Stimulated activated CD4-positive, alpha-beta T cell treated with anti-CD3 and anti-CD28 coated beads, TNF-alpha, amount 100 ng/mL, for 1 hour (primary cell): ENCODE measurements at regions not wholly inside any gene's neighbourhood (a gene's known extent, or its start where the extent isn't known, plus 50 kb on each side); places are given as distances from the start of the nearest gene placed in this dataset.

Source experiments
- DNase-seq, 3 donors: peaks; one replicate each; pipeline ENCODE4 v3.0.0-alpha.2; 2020; ENCODE audit warnings: low read depth in 3 of 3, low spot score in 1 of 3

- DNase-seq, result no peak
These were observed 223.0 kb downstream of the SLC6A15 start for GRCh38 chr12:84689638-84690037.

- no peak for DNase-seq
These were observed 227.2 kb downstream of the SLC6A15 start for GRCh38 chr12:84685379-84685778.

- no peak for DNase-seq
These were observed 235.8 kb downstream of the SLC6A15 start for GRCh38 chr12:84676787-84677186.

GRCh38 chr12:84661786-84662185, 250.8 kb downstream of the SLC6A15 start:
- DNase-seq, result no peak

DNA sequence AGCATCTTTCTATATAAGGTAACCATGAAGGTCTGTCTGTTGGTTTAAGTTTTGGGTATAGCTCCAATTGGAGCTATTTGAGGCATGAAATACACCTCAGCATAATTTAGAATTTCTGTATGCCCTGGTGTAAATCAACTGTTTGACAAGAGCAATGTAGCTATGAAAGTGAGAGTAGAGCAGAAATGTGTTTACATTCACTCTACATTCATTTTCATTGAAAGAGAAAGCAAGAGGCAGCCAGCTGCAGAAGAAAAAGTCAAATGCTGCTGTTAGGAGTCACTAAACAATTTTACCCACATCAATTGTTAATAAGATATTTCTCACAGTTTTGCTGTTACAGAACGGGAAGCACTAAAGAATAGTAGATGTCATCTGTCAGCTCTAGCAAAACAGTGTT, 252.5 kb downstream of the SLC6A15 start:
- no peak for DNase-seq

GRCh38 chr12:84658877-84659276, 253.7 kb downstream of the SLC6A15 start:
- no peak for DNase-seq

GRCh38 chr12:84656705-84657104, 255.9 kb downstream of the SLC6A15 start:
- DNase-seq, result no peak

DNA sequence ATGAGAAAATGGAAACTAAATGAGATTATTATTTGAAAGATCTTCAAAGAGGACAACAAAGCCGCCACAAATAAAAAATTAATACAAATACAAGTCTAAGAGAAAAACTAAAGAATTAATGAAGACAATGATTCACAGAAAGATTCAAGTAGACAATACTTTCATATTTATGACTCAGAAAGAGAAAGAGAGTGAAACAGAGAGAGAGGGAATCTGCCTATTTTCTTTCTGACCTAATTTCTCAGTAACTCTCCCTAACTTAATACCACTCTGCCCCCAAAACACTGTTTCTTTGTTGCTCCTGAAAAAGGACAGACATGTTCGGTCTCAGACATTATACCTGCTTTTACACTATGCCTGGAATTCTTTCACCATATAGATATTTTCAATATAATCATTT, 259.1 kb downstream of the SLC6A15 start:
- DNase-seq, result no peak

DNA sequence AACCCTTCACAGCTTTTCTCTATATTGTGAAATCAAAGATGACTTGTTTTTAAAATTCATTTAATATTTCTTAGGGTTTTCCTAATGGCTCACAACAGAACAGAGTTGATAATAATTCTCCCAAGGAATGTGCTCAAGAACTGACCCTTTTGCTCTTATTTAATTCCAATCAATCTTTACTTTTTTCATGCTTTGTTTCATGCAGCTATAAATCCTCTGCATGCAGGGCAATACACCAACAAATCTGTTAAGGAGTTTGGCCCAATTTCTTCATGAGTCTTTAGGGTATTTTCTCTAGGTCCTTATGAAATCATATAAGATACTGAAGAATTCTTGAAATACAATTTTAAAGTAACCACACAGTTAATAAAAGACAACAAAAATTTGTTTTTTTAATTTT, 264.2 kb downstream of the SLC6A15 start:
- no peak for DNase-seq

DNA sequence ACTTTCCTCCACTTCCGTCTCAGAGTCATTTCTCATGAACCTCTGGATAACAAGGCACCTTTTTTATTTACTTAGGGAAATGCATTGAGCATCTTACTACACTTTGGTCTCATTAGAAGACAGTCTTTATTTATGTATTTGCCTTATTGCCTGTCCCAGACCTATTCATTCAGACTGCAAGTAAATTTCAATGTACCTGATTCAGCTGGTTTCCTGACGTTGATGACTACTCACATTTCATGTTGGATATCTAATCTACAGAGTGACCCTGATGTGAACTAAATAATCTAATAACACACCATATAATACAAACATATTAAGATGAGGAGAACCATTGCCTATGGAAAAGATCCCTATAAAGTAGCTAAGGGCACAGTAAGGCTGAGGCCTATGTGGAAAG, 267.7 kb downstream of the SLC6A15 start:
- DNase-seq, result no peak

GRCh38 chr12:84643993-84644392, 268.6 kb downstream of the SLC6A15 start:
- no peak for DNase-seq

GRCh38 chr12:84641940-84642545, 270.6 kb downstream of the SLC6A15 start:
- DNase-seq, result no peak

GRCh38 chr12:84638811-84639368, 273.7 kb downstream of the SLC6A15 start:
- DNase-seq, result no peak

- no peak for DNase-seq
These were observed 274.7 kb downstream of the SLC6A15 start for GRCh38 chr12:84637926-84638325.

DNA sequence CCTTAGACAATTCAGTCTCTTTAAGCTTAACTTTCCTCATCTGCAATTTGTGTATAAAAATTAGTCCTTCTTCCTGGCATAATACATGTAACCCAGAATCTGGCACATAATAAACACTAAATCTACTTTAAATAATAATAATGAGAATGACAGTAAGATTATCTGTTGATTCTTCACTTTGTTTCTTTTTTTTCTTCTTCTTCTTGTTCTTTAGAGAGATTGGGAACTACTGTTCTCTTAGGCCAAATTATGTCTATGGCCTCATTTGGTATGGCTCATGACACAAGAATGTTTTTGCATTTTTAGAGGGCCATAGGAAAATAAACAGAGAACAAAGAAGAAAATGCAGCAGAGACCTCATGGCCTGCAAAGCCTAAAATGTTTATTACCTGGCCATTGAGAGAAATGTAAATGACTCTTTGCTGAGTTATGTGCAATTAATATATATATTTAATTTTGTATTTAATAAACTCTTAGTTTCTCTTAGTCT, 275.8 kb downstream of the SLC6A15 start:
- DNase-seq, result no peak

DNA sequence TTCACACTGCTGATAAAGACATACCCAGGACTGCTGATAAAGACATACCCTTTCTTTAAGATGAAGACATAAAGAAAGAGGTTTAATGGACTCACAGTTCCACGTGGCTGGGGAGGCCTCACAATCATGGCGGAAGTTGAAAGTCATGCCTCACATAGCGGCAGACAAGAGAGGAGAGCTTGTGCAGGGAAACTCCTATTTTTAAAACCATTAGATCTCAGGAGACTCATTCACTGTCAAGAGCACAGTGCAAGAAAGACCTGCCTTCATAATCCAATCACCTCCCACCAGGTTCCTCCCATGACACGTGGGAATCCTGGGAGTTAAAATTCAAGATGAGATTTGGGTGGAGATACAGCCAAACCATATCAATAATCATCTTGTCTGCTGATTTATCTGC, 278.1 kb downstream of the SLC6A15 start:
- no peak for DNase-seq

DNA sequence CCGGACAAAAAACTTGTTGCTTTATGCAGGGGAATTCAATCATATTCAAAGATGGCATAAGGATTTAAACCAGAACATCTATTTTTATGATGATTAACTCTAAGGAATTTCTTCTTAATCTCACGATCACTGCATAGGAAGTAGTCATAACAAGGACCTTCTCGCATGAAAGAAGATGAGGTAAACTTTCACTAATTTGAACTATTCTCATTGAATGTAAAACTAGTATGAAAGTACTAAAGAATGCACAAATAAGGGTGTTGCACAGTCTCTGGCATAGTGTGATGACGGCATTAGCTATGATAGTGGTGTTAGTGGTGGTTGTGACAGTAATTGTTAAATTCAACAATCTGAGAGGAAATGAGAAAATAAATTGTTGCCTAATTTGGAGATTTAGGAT, 280.0 kb downstream of the SLC6A15 start:
- no peak for DNase-seq

GRCh38 chr12:84631020-84631419, 281.6 kb downstream of the SLC6A15 start:
- DNase-seq, result no peak

GRCh38 chr12:84627593-84627992, 285.0 kb downstream of the SLC6A15 start:
- no peak for DNase-seq

GRCh38 chr12:84624601-84625000, 288.0 kb downstream of the SLC6A15 start:
- no peak for DNase-seq

DNA sequence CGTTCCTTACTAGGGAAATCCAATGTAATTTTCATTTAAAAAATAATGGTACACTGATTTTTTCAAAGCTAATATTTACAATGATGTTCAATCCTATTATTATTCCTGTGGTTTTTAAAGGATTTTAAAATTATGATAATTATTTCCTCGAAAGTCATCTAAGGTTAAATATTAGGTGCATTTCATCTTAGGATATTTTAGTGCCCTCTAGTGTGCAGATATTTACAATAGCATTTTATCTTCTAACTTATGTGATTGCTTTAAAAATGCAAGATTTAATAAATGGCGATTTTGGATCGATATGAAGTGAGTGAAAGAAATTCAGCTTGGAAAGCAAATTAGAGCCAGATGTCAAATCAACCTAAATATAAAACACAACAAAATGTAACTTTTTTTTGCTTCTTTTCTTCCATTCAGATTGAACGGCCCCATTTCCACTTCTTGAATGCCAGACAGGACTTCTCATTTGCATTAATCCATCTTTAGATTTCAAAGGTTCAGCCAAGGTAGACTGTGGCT, 293.5 kb downstream of the SLC6A15 start:
- DNase-seq, result no peak

- no peak for DNase-seq
These were observed 305.3 kb downstream of the SLC6A15 start for GRCh38 chr12:84607170-84607819.
